Progenitor cell of endocrine pancreas (in vitro differentiated cells): ENCODE measurements at regions not wholly inside any gene's neighbourhood (a gene's known extent, or its start where the extent isn't known, plus 50 kb on each side); places are given as distances from the start of the nearest gene placed in this dataset.
"Not testable (repeated sequence)": the region's sequence is repeated elsewhere in the genome, so short reads cannot be mapped to it uniquely, and the experiment has no call there.

Experiments
- DNase-seq: peaks from one replicate; pipeline ENCODE4 v3.0.0; 2021; ENCODE audit warnings: low spot score; ENCODE audit not compliant: unreplicated experiment
- H3K27ac Mint-ChIP-seq: 2 replicates; pipeline ENCODE4 v1.8.0; 2021; ENCODE audit warnings: mild to moderate bottlenecking, moderate library complexity, mixed read lengths
- H3K27me3 Mint-ChIP-seq: 2 replicates; pipeline ENCODE4 v1.8.0; 2021; ENCODE audit warnings: mixed read lengths
- H3K36me3 Mint-ChIP-seq: 2 replicates; pipeline ENCODE4 v1.8.0; 2022; ENCODE audit warnings: mixed read lengths; ENCODE audit not compliant: insufficient read depth
- H3K4me1 Mint-ChIP-seq: 2 replicates; pipeline ENCODE4 v1.8.0; 2021; ENCODE audit warnings: low read depth, mixed read lengths
- H3K4me3 Mint-ChIP-seq: 2 replicates; pipeline ENCODE4 v1.8.0; 2021; ENCODE audit warnings: low read depth, mild to moderate bottlenecking, moderate library complexity, mixed read lengths
- H3K9me3 Mint-ChIP-seq: 2 replicates; pipeline ENCODE4 v1.8.0; 2021; ENCODE audit warnings: low read depth, mixed read lengths
- TF ChIP-seq, protein P1 (sequence below): fragments of 200-600 bp; sonication (generic); IDR thresholded peaks from one replicate; pipeline ENCODE4 v1.5.0; 2021; ENCODE audit warnings: antibody characterized with exemption, mild to moderate bottlenecking; ENCODE audit not compliant: unreplicated experiment

DNA sequence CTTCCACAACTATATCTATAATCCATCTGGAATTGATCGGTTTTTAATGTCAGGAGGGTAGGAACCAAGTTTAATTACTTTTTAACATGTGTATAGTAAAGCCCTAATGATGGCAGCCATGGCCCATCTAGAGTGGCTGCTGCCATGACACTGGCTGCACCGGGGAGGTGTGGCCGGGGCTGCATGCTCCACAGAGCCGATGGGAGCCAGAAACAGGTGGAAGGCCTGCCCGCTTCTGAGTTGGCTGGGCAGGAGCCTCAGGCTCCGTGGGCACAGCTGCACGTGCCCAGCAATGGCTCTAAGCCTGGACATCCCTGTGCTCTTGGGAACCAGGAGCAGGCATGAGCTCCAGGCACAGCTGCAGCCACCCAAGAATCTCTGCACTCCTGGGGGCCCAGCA is 73.0 kb downstream of the GBP6 start:
- H3K4me1 Mint-ChIP-seq = no peaks in the 10 kb centered on the region
- H3K27ac Mint-ChIP-seq = no peak overlapping the region
- H3K9me3 Mint-ChIP-seq = peaks cover 14% of the 10 kb centered on the region
- H3K36me3 Mint-ChIP-seq = peaks cover 3% of the 10 kb centered on the region
- no peak overlapping the region for H3K4me3 Mint-ChIP-seq
- no peaks in the 10 kb centered on the region for H3K27me3 Mint-ChIP-seq
- DNase-seq = no peak
- TF ChIP-seq, protein P1, sequence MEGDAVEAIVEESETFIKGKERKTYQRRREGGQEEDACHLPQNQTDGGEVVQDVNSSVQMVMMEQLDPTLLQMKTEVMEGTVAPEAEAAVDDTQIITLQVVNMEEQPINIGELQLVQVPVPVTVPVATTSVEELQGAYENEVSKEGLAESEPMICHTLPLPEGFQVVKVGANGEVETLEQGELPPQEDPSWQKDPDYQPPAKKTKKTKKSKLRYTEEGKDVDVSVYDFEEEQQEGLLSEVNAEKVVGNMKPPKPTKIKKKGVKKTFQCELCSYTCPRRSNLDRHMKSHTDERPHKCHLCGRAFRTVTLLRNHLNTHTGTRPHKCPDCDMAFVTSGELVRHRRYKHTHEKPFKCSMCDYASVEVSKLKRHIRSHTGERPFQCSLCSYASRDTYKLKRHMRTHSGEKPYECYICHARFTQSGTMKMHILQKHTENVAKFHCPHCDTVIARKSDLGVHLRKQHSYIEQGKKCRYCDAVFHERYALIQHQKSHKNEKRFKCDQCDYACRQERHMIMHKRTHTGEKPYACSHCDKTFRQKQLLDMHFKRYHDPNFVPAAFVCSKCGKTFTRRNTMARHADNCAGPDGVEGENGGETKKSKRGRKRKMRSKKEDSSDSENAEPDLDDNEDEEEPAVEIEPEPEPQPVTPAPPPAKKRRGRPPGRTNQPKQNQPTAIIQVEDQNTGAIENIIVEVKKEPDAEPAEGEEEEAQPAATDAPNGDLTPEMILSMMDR = no peak

DNA sequence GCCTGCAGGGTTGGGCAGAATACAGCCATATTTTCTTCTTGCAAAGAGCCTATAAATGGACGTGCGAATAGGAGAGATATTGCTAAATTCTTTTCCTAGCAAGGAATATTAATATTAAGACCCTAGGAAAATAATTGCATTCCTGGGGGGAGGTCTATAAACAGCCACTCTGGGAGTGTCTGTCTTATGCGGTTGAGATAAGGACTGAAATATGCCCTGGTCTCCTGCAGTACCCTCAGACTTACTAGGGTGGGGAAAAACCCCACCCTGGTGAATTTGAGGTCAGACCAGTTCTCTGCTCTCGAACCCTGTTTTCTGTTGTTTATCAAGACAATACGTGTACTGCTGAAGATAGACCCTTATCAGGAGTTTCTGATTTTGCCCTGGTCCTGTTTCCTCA is 74.4 kb downstream of the GBP6 start:
- not testable (repeated sequence) for H3K4me3 Mint-ChIP-seq, H3K27ac Mint-ChIP-seq, H3K4me1 Mint-ChIP-seq, H3K36me3 Mint-ChIP-seq, DNase-seq, H3K27me3 Mint-ChIP-seq
- H3K9me3 Mint-ChIP-seq = peaks cover 14% of the 10 kb centered on the region

DNA sequence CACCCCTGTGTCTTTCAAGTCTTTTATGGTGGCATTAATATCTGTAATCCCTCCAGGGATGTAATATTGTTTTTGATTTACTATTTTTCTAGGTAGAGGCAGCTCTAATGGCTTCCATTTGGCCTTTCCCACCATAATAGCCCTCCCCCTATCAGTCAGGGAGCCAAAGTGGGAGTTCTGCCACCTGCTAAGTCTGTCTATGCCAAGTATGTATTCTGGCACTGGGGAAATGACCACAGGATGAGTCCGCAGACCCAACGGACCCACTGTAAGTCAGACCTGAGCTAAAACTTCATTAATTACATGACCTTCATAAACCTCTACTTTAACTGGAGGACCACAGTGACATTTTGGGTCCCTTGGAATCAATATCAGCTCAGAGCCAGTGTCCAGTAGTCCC is 77.1 kb downstream of the GBP6 start:
- Mint-ChIP-seq H3K27me3 (no peaks in the 10 kb centered on the region), H3K36me3 (peaks cover 3% of the 10 kb centered on the region), H3K9me3 (peaks cover 14% of the 10 kb centered on the region), H3K27ac (no peak overlapping the region), H3K4me3 (no peak overlapping the region), H3K4me1 (no peaks in the 10 kb centered on the region)
- DNase-seq = no peak
- TF ChIP-seq, protein P1 = no peak

DNA sequence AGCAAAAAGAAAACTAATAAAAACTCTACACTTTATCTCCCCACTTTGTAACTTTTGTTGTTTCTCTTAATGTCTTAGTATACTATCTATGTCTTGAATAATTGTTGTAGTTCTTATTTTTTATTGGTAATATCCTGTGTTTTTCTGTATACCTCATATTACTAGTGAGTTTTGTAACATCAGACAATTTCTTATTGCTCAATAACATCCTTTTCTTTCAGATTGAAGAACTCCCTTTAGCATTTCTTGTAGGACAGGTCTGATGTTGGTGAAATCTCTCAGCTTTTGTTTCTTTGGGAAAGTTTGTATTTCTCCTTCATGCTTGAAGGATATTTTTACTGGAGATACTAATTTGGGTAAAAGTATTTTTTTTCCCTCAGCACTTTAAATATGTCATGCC is 79.8 kb upstream of the LRRC8B start:
- Mint-ChIP-seq H3K36me3 (no peaks in the 10 kb centered on the region), H3K27me3 (no peaks in the 10 kb centered on the region), H3K27ac (no peak overlapping the region), H3K4me1 (no peaks in the 10 kb centered on the region), H3K4me3 (no peak overlapping the region), H3K9me3 (peaks cover 17% of the 10 kb centered on the region)
- TF ChIP-seq, protein P1 = no peak
- no peak for DNase-seq

DNA sequence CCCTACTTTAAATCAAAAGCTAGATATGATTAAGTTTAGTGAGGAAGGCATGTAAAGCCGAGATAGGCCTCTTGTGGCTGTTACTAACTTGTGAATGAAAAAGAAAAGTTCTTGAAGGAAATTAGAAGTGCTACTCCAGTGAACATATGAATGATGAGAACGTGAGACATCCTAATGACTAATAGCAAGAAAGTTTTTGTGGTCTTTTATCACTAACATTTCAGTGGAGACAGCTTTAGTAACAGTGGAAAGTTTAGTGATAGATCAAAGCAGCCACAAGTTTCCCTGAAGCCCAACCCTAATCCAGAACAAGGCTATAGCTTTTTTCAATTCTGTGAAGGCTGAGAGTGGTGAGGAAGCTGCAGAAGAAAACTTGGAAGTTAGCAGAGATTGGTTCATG is 73.6 kb upstream of the LRRC8B start:
- H3K27ac Mint-ChIP-seq = no peak overlapping the region
- TF ChIP-seq, protein P1 = no peak

DNA sequence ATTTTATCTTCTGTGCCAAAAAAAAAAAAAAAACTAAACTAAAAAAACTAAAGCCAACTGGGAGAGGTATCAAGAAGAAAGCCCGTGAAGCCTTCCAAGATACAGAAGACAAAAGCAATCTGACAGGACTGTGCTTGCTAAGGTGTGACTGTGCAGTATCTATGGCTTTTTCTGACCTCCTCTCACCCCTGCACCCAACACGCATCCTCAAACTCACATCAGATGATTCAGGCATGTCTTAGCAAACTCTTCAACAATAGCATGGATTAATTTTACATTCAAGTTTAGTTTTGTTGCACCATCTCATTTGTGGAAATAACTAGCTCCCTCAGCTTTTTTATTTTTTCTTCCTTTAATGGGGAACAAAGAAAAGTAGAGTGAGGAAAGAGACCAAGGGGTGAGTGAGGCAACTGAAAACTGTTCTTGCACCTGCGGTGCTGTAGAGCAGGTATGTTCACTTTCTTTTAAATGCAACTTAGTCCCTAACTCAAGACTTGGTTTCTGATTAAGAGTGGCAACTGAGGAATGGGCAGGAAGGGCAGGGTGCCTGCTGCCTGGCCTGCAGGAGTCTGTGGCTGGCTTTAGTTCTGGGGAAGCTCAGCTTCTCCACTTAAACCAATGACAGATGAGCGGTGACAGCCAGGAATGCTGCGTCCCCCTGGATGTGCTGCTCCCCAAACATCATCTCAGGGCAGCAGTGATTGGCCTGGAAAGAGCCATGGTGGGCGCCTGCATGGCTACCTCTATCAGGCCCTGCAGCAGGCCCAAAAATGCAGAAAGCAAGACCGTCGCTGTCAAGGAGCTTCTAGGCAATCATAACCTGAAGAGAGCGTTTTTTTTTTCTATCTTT is 71.3 kb upstream of the LRRC8B start:
- H3K27me3 Mint-ChIP-seq = no peaks in the 10 kb centered on the region
- no peak overlapping the region for H3K4me3 Mint-ChIP-seq
- no peaks in the 10 kb centered on the region for H3K36me3 Mint-ChIP-seq
- TF ChIP-seq, protein P1 = no peak
- H3K9me3 Mint-ChIP-seq = peaks cover 6% of the 10 kb centered on the region
- no peak for DNase-seq
- no peak overlapping the region for H3K27ac Mint-ChIP-seq
- no peaks in the 10 kb centered on the region for H3K4me1 Mint-ChIP-seq

More for the DNA sequence above, 73.6 kb upstream of the LRRC8B start:
- DNase-seq = no peak
- no peaks in the 10 kb centered on the region for H3K27me3 Mint-ChIP-seq
- H3K9me3 Mint-ChIP-seq = peaks cover 6% of the 10 kb centered on the region
- H3K36me3 Mint-ChIP-seq = no peaks in the 10 kb centered on the region
- H3K4me3 Mint-ChIP-seq = no peak overlapping the region
- H3K4me1 Mint-ChIP-seq = no peaks in the 10 kb centered on the region
